ENCODE measurements at regions not wholly inside any gene's neighbourhood (a gene's known extent, or its start where the extent isn't known, plus 50 kb on each side); places are given as distances from the start of the nearest gene placed in this dataset.
A peak's percentile ranks its signal among the peaks of the same experiment; 100 is the strongest.

GRCh38 chr6:86756640-86757229 lies 180.6 kb upstream of the HTR1E start:
- no peak overlapping the region for H2BK5ac ChIP-seq (ENCODE audit: insufficient read length, low read length)
- H3K56ac ChIP-seq (ENCODE audit: insufficient read length, low read depth, low read length), result no peak overlapping the region
- peak; percentile 31 for DNase-seq
- H2AFZ ChIP-seq (ENCODE audit: low read length), result no peak overlapping the region
- no peaks in the 10 kb centered on the region for H3K79me2 ChIP-seq (ENCODE audit: insufficient read depth, low read length)
- no peak overlapping the region for H2BK120ac ChIP-seq (ENCODE audit: low read depth, low read length, poor library complexity, severe bottlenecking)
- H3K9me3 ChIP-seq (ENCODE audit: control insufficient read depth, low read depth, low read length), result peaks cover 14% of the 10 kb centered on the region
- H2BK12ac ChIP-seq (ENCODE audit: insufficient read length, low read depth, low read length), result no peak overlapping the region
- no peak overlapping the region for H4K8ac ChIP-seq (replicated peaks; ENCODE audit: insufficient read length, low read depth, low read length)
- peaks cover 2% of the 10 kb centered on the region; the same call in 1 of the 2 replicates for H3K27me3 Mint-ChIP-seq (ENCODE audit: low read depth)
- no peaks in the 10 kb centered on the region for H3K79me1 ChIP-seq (ENCODE audit: insufficient read depth, low read depth, low read length, poor library complexity, severe bottlenecking)
- H3T11ph ChIP-seq (ENCODE audit: low read length), result no peak overlapping the region
- H2BK20ac ChIP-seq (ENCODE audit: low read depth, low read length, poor library complexity, severe bottlenecking), result no peak overlapping the region
- no CpG with 5 or more reads among the region's 1 CpG for WGBS (ENCODE audit: extremely low coverage, insufficient read length, low lambda C conversion rate)
- no peak overlapping the region for H3K9ac ChIP-seq (ENCODE audit: extremely low read depth, insufficient read length, low read length)
- no peak overlapping the region for H3K4me2 ChIP-seq (ENCODE audit: insufficient read depth, insufficient read length, low read length)
- H4K20me1 ChIP-seq (ENCODE audit: control insufficient read depth, insufficient read depth, insufficient read length), result no peaks in the 10 kb centered on the region
- H3K4me1 Mint-ChIP-seq, result peaks cover 25 to 27% of the 10 kb centered on the region in 2 experiments
- no peak overlapping the region for H3K18ac ChIP-seq (ENCODE audit: insufficient read length, low read depth, low read length)
- no peak overlapping the region for H4K5ac ChIP-seq (ENCODE audit: insufficient read length, low read depth, low read length)
- H3K4me3 Mint-ChIP-seq, result no peak overlapping the region; a peak in 1 of 5 replicates
- no peak for TF ChIP-seq CTCF (conservative IDR thresholded peaks at IDR 0.05)
- H3K27ac ChIP-seq (ENCODE audit: insufficient read length, low read depth, low read length), result no peak overlapping the region
- H2AK5ac ChIP-seq (ENCODE audit: insufficient read length, low read length), result no peak overlapping the region
- no peaks in the 10 kb centered on the region for H3K23me2 ChIP-seq (ENCODE audit: insufficient read length, low read depth, low read length, poor library complexity, severe bottlenecking)
- H3K4me1 ChIP-seq (ENCODE audit: insufficient read depth, low read length), result no peaks in the 10 kb centered on the region; the same call in 1 of the 2 replicates
- no peak overlapping the region for H4K91ac ChIP-seq (ENCODE audit: insufficient read length, low read depth, low read length)
- H3K27me3 ChIP-seq (ENCODE audit: insufficient read depth, low read length), result no peaks in the 10 kb centered on the region
- H3K9me3 Mint-ChIP-seq, result peaks cover 31 to 34% of the 10 kb centered on the region in 2 experiments
- H3K23ac ChIP-seq (ENCODE audit: insufficient read length, low read depth, low read length), result no peak overlapping the region
- H3K4ac ChIP-seq (ENCODE audit: low read depth, low read length), result no peak overlapping the region
- H3K36me3 Mint-ChIP-seq (ENCODE audit: insufficient read depth in 1 of 3, low read depth in 3 of 3), result peaks cover 18 to 31% (median 27%) of the 10 kb centered on the region in 3 experiments
- no peak overlapping the region for H3K14ac ChIP-seq (ENCODE audit: insufficient read depth, low read length)
- H3K27ac Mint-ChIP-seq, result peak overlapping the region; percentile 71 to 95 (median 92); a peak in 4 of 7 replicates
- no peak overlapping the region for H2BK15ac ChIP-seq (ENCODE audit: low read depth, low read length)
